NCI-H2029 treated with DMSO at 0.1 percent for 48 hours (cell line): ENCODE measurements at regions not wholly inside any gene's neighbourhood (a gene's known extent, or its start where the extent isn't known, plus 50 kb on each side); places are given as distances from the start of the nearest gene placed in this dataset.

ENCODE experiments used
- DNase-seq: peaks from one replicate; lab custom pipeline; 2025; lab: John Stamatoyannopoulos, UW

DNA sequence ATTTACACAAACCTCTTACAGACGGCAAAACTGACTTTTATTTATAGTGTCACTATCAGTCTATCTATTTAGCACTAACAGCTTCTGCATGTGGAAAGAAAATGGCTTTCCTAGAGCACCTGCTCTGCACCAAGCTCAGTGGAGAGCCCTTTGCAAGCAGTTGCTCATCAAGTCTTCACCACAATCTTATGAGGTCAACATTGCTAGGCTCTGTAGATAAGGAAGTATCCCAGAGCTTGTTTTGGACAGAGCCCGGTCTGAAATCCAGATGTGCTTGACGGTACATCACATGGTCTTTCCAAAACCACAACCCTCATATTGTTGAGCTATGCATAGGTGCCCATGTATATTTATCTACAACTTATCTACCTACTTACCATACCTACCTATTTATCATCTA lies 572.7 kb upstream of the CDH5 start:
- DNase-seq: no peak

DNA sequence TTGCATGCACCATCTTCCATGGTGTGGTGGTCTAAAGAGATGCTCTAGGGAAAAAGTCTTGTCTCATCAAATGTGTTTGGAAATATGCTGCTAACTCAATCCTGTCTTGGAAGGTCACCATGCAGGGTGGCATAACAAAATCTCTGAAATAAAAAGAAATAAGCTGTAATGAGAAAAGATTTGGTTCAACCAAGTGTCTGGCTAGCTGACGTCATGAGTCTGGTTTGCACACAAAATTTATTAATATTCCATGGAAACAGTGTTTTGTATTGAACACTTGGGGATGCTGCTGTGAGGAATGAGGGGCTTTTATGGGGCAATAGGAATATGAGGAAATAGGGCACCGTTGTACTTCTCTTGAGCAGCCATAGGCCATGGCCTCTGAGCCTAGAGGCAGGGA lies 575.7 kb upstream of the CDH5 start:
- no peak for DNase-seq

DNA sequence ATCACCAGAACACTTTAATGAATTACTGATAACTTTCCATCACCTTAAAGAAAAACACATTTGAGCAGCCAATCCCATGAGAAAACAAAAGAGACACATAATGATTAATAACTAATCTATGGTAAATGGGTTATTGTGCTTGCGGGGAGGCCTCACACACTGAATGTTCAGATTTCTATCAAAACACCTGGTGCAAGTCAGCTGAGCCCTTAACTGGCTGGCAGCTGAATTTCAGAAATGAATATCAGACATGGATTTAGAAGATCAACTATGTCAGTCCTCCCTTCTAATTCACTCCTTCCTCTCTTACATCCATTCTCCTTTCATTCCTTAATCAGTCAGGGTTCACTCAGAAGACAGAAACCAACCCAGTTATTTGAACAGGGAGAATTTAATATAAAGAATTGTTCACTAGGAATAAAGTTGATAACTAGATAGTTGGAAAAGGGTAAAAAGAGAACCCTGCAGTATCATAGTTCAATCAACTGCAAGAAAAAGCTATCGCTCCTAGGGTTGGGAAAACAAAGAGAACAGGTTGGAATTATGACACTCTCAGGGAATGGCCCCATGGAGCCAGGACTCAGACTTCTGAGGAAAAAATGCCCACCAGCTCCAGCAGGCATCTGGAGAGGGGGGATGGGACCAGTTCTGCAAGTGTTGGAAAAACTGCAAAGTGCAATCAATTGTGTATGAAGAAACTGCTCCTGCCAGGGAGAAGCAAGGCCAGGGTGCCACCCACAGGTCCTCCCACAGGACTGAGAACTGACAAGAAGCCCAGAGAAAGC lies 577.1 kb upstream of the CDH5 start:
- no peak for DNase-seq

DNA sequence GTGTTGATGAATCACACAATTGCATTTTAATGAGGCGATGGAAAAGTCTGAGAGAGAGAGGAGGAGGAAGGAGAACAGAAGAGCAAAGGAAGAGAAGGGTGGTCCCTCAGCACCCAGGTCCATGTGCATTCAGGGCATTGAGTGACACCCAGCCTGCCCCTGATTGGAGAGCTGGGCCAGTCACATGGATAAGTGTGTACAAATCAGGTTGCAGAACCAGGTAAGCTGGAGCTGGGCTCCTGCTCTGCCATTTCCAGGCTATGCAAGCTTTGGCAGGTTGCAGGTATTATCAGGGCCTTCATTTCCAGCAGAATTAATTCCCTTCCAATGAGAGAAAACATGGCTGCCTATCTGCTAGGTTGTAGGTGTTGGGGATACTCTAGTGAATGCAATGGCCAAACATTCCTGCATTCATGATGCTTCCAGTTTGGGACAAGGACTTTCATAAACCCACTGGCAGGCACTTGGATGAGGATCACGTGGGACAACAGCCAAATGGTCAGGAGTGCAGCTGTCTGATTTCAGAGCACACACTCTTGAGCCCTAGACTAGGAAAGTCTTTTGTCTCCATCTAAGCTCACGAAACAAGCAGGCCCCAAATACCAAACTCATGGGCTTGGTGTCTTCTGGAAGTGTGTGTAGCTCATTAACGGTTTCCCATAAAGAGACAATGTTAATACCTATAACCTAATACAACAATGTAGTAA lies 577.9 kb upstream of the CDH5 start:
- DNase-seq: no peak

DNA sequence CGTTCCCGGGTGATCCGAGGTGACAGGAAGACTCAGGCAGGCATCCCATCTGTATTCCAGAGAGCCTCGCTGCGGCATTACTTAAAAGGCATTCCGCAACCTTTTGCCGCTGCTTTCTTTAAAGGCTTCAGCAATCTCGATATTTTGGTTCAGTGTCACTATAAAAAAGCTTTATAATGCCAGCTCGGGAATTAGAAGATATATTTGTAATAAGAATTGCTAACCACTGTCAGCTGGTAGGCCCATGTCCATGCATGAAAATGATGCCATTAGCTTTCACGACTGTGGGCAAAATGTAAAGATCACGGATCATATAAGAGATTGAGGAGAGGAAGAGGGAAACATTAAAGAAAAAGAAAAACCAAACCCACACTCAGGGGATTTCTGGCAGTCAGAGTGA lies 578.6 kb upstream of the CDH5 start:
- DNase-seq: no peak

DNA sequence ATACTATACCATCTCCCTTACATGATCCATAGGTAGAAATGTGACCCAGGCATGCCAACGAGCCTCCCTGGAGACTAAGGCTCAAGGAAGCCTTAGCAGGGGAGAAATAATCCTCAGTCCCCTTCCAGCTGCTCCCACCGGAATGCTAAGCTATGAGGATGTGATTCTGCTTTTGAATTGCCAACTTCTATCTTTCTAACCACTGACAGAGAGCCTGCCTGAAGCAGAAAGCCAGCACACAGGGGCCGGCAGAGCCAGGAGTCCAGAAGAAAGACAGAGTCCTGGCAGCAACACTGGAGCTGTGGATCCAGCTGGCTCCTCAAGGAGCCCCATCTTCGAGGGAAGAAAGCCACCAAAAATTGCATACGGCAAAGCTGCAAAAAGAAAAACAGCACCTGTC lies 579.6 kb upstream of the CDH5 start:
- DNase-seq: no peak

DNA sequence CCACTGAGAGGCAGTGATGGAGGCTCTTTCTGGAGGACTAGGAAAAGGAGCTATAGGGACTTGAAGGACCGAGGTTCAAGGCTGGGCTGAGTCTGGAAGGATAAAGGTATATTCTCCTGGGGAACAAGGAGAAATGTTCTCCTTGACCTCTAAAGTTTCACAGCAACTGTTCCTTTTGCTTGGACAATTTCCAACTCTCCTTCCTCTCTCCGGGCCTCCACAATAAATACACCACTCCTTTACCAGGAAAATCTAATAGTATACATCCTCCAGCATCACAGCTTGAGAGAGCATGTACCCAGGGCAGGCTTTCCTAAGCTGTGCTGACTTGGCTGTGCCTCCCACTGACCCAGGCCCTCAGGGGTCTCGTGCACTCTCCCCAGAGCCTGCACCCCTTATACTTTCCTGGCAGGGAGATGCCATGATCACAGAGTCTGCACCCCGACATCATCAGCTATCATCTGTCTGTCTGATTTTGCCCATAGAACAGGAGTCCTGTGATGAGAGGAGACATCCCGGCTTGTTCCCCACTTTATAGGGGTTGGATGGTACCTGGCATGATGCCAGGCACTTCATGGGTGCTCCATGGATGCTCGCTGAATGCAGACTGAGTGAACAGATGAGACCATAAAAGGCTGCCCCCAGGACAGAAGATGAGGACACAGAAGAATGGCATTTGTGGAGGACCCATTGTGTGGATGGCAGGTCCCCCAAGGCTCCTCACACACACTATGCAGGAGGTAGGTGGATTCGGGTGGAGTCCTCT lies 582.6 kb upstream of the CDH5 start:
- no peak for DNase-seq

DNA sequence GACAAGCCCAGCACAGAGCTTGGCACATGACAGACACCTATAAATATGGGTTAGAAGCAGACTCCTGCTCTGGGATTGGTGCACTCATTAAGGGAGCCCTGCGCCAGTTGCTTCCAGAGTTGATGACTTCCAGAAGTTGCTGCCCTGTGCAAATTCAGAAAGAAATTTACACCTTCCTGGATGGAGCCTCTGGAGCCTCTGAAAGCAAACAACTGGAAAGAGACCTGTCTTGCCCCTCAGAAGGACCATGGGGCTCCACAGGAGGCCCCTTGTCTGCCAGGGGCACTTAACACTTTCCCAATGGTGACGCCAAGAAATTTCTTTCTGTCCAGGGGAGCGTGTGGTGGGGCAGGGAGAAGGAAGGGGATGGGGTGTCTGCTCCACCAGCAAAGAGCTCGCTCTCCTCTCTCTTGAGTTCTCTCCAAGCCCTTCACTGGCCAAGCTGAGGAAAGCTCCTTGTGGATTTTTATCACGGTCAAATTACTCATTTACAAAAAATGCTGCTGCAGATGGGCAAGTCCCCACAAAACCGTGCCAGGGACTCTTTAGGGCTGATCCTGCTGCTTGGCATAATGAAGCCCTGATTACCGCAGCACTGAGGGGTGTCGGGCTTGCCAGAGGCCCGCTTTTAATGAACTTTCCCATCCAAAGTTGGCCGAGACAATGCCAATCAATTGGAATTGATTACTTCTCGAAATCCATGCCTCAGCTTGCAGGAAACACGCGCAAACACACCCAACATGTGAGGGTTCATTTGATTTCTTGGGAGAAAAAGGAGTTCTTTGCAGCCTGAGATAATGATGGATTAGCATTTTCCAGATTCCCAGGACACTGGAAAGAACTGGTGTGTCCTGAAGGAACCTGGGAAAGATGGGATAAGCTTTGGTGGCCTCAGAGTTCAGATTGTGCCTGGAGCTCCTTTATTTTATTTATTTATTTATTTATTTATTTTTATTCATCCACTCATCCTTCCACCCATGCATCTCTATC lies 583.6 kb upstream of the CDH5 start:
- no peak for DNase-seq

DNA sequence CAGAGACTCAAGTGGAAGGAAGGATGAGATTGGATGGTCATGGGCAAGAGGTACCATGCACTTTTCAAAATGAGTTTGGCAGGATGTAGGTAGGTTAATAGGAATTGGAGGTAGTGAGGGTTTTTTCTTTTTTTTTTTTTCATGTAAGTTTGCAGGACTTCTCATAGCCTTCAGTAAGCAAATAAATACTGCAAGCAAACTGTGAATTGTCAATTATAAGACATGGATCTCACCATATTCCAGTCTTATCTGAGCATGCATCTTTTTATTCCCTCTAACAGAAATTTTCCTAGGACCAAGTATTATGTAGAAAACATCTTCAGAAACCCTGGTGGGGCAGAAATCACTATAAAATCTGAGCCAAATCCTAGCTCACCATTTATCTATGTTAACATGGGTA lies 584.6 kb upstream of the CDH5 start:
- DNase-seq: no peak

DNA sequence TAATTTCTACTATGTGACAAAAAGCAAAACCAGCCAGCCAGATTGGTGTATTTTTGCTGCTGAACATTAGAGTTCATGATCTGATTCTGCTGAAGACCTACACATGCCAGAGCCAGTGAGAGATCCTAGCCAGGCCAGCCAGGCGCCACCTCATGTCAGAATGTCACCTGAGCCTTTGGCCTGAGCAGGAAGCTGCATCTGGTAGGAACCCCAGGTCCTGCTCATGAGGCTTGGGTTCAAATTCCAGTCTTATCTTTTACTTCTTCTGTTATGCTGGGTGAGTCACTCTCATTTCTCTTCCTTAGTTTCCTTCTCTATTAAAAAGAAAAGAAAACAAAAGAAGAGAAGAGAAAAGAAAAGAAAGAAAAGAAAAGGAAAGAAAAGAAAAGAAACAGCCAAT lies 585.1 kb upstream of the CDH5 start:
- no peak for DNase-seq

DNA sequence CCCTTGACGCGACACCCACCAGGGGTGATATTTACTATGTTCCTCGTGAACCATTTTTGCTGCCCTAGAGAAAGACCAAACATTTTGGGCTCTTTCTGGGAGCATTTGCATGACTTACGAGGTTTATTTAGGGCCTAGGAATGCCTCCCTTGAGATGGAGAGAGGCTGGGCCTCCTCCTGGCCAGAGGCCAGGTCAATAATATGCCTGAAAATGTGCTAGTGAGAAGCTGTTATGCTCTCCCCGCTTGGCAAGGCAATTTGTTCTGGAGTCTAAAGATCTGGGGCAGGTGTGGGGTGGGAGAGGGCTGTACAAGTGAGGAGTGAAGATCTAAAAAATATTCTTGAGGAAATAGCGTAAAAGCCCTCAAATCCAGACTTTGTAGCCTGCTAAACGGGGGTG lies 587.3 kb upstream of the CDH5 start:
- DNase-seq: no peak

DNA sequence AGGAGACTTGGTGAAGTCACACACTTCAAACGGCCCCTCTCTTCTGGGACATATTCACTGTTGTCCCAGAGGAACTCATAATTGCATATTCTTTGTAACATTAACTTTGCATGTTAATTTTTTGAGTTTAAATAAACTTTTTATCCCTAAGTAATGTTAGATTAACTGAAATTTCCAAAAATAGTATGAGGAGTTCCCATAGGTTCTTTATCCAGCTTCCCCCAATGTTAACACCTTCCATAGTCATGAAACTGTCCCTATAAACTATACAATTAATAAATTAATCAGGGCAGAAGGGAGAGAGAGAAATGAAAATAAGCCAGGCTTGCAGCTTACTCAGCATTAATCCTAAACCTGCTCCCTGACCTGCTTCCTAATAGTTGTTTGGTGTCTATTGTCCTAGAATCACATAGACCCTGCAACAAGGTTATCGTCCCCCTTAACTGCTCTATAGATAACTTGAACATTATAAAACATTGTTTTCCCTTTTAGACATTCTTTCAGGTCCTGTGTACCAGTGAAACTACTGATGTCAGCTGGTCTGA lies 589.8 kb upstream of the CDH5 start:
- DNase-seq: no peak

DNA sequence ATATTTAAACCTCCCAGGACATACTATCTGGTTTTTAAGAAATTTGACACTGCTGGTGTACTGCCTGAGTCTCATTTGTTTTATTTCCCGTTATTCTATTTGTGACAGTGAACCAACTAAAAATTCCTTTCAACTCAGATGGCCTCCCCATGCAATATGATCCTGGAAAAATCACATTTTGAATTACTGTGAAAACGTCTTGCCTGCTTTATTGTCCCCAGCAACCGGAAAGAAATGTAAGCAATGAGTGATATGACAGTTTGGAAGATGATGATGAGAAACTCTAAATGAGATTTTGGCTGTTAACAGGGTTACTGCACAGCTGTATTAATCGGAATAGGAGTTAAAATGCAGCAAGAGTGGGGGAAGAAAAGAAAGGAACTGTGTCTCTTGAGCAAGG lies 590.7 kb upstream of the CDH5 start:
- DNase-seq: no peak

DNA sequence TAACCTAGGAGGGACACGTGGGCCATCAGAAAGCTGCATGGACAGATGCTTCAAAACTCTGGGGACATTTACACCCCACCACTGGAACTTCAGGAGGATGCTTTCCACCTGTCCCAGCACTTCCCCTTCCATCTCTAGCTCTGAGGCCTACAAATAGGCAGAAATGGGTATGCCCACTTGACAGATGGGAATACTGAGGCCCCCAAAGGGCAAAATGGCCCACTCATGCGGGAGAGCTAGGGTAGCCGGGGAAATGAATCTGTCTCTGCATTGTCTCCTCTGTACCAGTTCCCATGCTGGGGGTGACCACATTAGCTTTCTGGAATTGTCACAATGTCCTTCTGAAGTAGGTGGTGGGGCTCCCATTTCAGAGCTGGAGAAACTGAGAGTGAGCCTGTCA lies 592.1 kb upstream of the CDH5 start:
- DNase-seq: no peak

DNA sequence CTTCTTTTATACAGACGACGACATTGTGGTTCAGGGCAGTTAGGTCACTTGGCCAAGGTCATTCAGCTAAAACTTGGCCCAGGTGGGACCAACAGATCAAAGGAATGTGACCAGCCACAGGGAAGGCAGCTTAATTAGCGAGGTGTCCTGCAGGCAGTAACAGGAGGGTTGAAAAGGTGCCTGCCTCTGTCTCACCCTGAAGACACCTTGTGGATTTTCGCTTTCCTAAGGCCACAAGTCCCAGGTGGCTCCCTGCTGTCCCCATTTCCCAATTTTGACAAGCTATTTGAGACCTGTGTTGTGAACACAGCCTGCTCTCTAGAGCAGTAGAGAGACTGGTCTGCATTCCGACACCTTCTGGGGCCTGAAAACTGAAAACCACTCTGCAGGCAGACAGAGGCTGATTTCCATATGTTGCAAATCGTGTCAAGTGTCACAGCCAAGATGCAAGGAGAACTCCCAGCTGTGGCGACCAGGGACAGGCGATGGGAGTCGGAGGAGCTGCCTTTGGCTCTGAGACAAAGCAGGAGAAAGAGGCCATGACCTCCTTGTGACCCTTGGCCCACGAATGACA lies 593.1 kb upstream of the CDH5 start:
- no peak for DNase-seq

DNA sequence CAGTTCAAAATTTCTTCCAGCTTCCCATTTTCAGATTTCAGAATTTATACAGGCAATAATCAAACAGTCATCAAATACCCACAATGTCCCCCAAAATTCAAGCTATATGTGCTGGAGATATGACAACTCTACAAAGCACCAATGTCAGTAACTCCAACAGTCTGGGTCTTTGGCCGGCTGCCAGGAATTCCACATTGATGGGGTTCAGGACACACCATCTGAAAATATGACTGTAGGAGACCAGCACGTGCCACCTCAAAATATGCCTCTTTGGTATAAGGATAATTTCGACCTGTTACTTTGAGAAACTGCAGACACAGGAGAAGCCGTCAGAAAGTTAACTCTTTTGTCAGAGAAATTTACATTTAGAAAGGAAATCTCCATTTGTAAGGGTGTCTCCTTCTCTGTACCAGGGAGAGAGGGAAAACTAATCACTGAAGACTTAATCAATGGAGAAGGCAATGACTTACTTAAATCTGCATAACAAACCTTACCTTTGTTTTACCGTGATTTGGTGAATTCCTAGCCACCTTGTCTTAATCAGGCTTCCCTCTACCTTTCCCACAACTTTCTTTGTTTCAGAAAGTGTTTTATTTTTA lies 594.3 kb upstream of the CDH5 start:
- DNase-seq: no peak

DNA sequence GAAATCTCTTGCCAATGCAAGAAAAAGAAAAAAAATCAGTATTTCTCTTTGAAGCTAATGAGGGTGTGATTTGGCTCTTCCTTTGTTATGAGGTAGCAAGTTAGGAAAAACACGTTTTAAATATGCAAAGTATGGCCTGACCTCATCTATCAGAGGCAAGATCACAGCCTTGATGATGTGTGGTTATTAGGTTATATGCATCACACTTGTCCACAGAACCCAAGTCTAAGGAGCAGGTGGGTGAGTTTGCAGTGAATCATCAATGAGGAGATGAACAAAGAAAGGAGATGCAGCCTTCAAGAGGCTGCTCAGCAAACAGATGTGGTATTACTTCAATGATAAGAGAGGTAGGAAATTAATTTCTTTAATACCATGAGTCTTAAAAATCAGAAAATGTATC lies 594.8 kb upstream of the CDH5 start:
- DNase-seq: no peak

DNA sequence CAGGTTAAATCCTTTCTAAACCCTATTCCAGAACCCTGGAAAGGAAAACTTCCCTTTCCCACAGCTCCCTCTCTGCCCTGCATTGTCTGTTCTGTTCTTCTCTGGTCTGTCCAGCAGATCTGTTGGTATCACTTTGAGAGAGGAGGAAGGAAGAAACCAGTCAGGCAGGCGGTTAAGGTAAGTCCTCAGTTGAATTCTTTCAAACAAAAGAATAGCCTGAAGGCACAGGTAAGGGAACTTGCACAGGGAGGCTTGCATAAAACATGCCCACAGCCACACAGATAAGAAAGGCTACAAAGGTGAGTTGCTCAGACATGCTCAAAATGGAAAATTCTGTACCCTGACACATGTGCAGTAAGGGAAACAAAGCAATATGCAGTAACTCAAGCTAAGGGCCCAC lies 595.7 kb upstream of the CDH5 start:
- no peak for DNase-seq

DNA sequence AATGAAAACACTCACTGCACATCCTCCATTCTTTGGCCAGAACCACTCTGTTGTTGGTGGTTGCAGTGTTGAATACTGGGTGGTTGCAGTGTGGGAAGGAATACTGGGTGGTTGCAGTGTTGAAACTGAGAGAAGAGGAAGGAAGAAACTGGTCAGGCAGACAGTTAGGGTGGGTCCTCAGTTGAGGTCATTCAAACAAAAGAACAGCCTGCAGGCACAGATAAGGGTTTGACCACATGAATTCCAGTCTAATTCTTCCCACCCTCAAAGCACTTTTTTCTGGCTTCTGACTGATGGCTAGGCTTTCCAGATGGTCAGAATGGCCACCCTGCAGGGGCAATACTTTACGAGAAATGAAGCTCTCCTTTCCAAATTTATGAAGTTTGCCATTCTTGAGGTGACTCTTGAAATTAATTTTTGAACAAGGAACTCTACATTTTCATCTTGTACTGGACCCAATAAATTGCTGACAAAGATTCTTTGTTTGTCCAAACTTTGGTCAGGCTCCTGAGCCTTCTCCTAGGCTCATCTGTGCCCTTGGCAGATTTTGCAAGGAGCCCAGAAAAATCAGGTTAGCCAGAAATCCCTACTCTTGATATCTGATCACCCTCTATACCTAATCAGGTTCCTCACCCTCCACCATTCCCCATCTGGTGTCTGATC lies 596.6 kb upstream of the CDH5 start:
- DNase-seq: no peak

DNA sequence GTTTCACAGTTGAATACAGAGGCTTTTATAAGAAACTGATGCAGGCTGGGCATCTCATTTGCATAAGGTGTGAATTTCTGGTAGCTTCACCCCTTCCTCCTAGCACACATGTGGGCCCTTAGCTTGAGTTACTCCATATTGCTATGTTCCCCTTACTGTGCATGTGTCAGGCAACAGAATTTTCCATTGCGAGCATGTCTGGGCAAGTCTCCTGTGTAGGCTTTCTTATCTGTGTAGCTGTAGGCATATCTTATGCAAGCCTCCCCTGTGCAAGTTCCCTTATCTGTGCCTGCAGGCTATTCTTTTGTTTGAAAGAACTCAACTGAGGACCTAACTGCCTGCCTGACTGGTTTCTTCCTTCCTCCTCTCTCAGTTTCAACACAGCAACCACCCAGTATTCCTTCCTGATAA lies 597.4 kb upstream of the CDH5 start:
- DNase-seq: no peak
